Large intestine (tissue), 3 donors: ENCODE measurements at regions not wholly inside any gene's neighbourhood (a gene's known extent, or its start where the extent isn't known, plus 50 kb on each side); places are given as distances from the start of the nearest gene placed in this dataset.

Experiments used
- DNase-seq, 2 donors: peaks; one replicate each; pipeline versions ENCODE4 v3.0.0 to v3.0.0-alpha.2; 2013
- H3K27ac ChIP-seq: one replicate; pipeline ENCODE4 v1.5.1; 2013; ENCODE audit warnings: low read length
- H3K27me3 ChIP-seq: 2 replicates; pipeline ENCODE4 v1.6.1; 2013; ENCODE audit warnings: low read length; ENCODE audit not compliant: control insufficient read depth, insufficient read depth
- H3K36me3 ChIP-seq: 2 replicates; pipeline ENCODE4 v1.6.1; 2013; ENCODE audit warnings: low read length; ENCODE audit not compliant: control insufficient read depth, insufficient read depth
- H3K4me1 ChIP-seq: one replicate; pipeline ENCODE4 v1.6.1; 2013; ENCODE audit warnings: low read length; ENCODE audit not compliant: control insufficient read depth, insufficient read depth
- H3K4me3 ChIP-seq: one replicate; pipeline ENCODE4 v1.5.1; 2013; ENCODE audit warnings: low read length
- H3K9me3 ChIP-seq: one replicate; pipeline ENCODE4 v1.6.1; 2013; ENCODE audit warnings: mild to moderate bottlenecking, low read depth, low read length, moderate library complexity; ENCODE audit not compliant: control insufficient read depth
- WGBS: methylation state at CpG from one replicate; pipeline ENCODE4 v1.1.5; 2013; ENCODE audit warnings: low lambda C conversion rate; ENCODE audit not compliant: insufficient coverage; 5-methylcytosine and 5-hydroxymethylcytosine counted together

GRCh38 chr7:25314094-25314730 is 85.9 kb upstream of the NPVF start:
- Histone ChIP-seq H3K27me3 (no peaks in the 10 kb centered on the region), H3K9me3 (no peaks in the 10 kb centered on the region), H3K4me1 (peaks cover 23% of the 10 kb centered on the region), H3K27ac (peak overlapping the region; percentile 85), H3K4me3 (no peak overlapping the region), H3K36me3 (no peaks in the 10 kb centered on the region)
- peak in 1 of 2 donors; percentile 43 for DNase-seq
- 50% methylated on average over 2 of the region's 5 CpGs for WGBS

- H3K4me1 ChIP-seq: peaks cover 21% of the 10 kb centered on the region
- WGBS: 25% methylated on average over 2 of the region's 10 CpGs
- H3K27ac ChIP-seq: peak overlapping the region; percentile 85
- no peaks in the 10 kb centered on the region for H3K36me3 ChIP-seq
- peak; percentile 76 to 93 for DNase-seq
- no peak overlapping the region for H3K4me3 ChIP-seq
- H3K27me3 ChIP-seq: no peaks in the 10 kb centered on the region
- H3K9me3 ChIP-seq: no peaks in the 10 kb centered on the region
Observed at GRCh38 chr7:25314731-25315267, 86.5 kb upstream of the NPVF start.

- H3K36me3 ChIP-seq: no peaks in the 10 kb centered on the region
- peaks cover 21% of the 10 kb centered on the region for H3K4me1 ChIP-seq
- no peak overlapping the region for H3K27ac ChIP-seq
- 100% methylated on average over 1 of the region's 2 CpGs for WGBS
- no peak overlapping the region for H3K4me3 ChIP-seq
- H3K27me3 ChIP-seq: no peaks in the 10 kb centered on the region
- no peak for DNase-seq
- H3K9me3 ChIP-seq: no peaks in the 10 kb centered on the region
Observed at GRCh38 chr7:25316366-25316765, 88.1 kb upstream of the NPVF start.

- no peaks in the 10 kb centered on the region for H3K27me3 ChIP-seq
- no peak overlapping the region for H3K4me3 ChIP-seq
- no peaks in the 10 kb centered on the region for H3K9me3 ChIP-seq
- H3K4me1 ChIP-seq: peaks cover 21% of the 10 kb centered on the region
- no CpG with 5 or more reads among the region's 1 CpG for WGBS
- H3K36me3 ChIP-seq: no peaks in the 10 kb centered on the region
- no peak for DNase-seq
- H3K27ac ChIP-seq: no peak overlapping the region
Observed at GRCh38 chr7:25318047-25318446, 89.8 kb upstream of the NPVF start.

- Histone ChIP-seq H3K4me1 (peaks cover 7% of the 10 kb centered on the region), H3K36me3 (no peaks in the 10 kb centered on the region), H3K9me3 (no peaks in the 10 kb centered on the region), H3K4me3 (no peak overlapping the region), H3K27ac (no peak overlapping the region), H3K27me3 (no peaks in the 10 kb centered on the region)
- DNase-seq: no peak
- no CpG with 5 or more reads among the region's 1 CpG for WGBS
Observed at GRCh38 chr7:25319707-25320106, 91.4 kb upstream of the NPVF start.

GRCh38 chr7:25320791-25321190 is 92.5 kb upstream of the NPVF start:
- DNase-seq: no peak
- WGBS: 100% methylated on average over 1 of the region's 2 CpGs

GRCh38 chr7:25321424-25321823 is 93.1 kb upstream of the NPVF start:
- no CpG with 5 or more reads among the region's 5 CpGs for WGBS
- no peaks in the 10 kb centered on the region for H3K36me3 ChIP-seq
- DNase-seq: no peak
- no peaks in the 10 kb centered on the region for H3K4me1 ChIP-seq
- H3K9me3 ChIP-seq: no peaks in the 10 kb centered on the region
- no peak overlapping the region for H3K4me3 ChIP-seq
- no peaks in the 10 kb centered on the region for H3K27me3 ChIP-seq
- H3K27ac ChIP-seq: no peak overlapping the region

More at GRCh38 chr7:25320791-25321190, 92.5 kb upstream of the NPVF start:
- Histone ChIP-seq H3K27me3 (no peaks in the 10 kb centered on the region), H3K4me3 (no peak overlapping the region), H3K27ac (no peak overlapping the region), H3K4me1 (peaks cover under 1% of the 10 kb centered on the region), H3K36me3 (no peaks in the 10 kb centered on the region), H3K9me3 (no peaks in the 10 kb centered on the region)

DNA sequence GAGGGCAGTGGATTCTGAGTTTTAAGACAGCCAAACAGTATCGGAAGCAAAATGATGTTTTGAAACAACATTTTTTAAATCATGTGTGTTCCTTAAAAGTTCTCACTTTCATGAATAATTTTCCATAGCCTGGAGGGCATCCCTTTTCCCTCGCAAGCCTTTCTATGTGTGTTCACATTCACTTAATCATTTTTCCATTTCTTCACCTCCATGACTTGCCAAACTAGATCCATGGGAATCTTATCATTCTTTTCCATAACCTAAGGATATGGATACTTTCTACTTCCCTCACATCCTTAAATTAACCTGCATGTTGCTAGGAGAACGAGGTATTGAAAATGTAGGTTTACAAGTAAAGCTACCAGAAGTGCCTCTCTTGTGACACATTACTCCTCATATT is 94.2 kb upstream of the NPVF start:
- Histone ChIP-seq H3K9me3 (no peaks in the 10 kb centered on the region), H3K4me3 (no peak overlapping the region), H3K27ac (no peak overlapping the region), H3K36me3 (no peaks in the 10 kb centered on the region), H3K27me3 (no peaks in the 10 kb centered on the region), H3K4me1 (no peaks in the 10 kb centered on the region)
- DNase-seq: no peak
- 100% methylated on average over 3 of the region's 3 CpGs for WGBS

GRCh38 chr7:25325186-25325757 is 97.0 kb upstream of the NPVF start:
- Histone ChIP-seq H3K36me3 (no peaks in the 10 kb centered on the region), H3K27me3 (no peaks in the 10 kb centered on the region), H3K4me1 (no peaks in the 10 kb centered on the region), H3K9me3 (no peaks in the 10 kb centered on the region), H3K27ac (no peak overlapping the region), H3K4me3 (no peak overlapping the region)
- no CpG with 5 or more reads among the region's 2 CpGs for WGBS
- no peak for DNase-seq

GRCh38 chr7:25326501-25327156 is 98.3 kb upstream of the NPVF start:
- DNase-seq: no peak

More at GRCh38 chr7:25326501-25327156, 98.3 kb upstream of the NPVF start:
- Histone ChIP-seq H3K27ac (no peak overlapping the region), H3K36me3 (no peaks in the 10 kb centered on the region), H3K4me1 (no peaks in the 10 kb centered on the region), H3K9me3 (no peaks in the 10 kb centered on the region), H3K4me3 (no peak overlapping the region), H3K27me3 (no peaks in the 10 kb centered on the region)
- no CpG with 5 or more reads among the region's 19 CpGs for whole genome bisulfite sequencing
